ENCODE measurements at regions not wholly inside any gene's neighbourhood (a gene's known extent, or its start where the extent isn't known, plus 50 kb on each side); places are given as distances from the start of the nearest gene placed in this dataset.

GRCh38 chr11:130778026-130778425 is 138.3 kb downstream of the SNX19 start:
- no peak for DNase-seq
- H3K4me1 Mint-ChIP-seq = peaks cover 26% of the 10 kb centered on the region
- TF ChIP-seq CTCF (IDR thresholded peaks at IDR 0.05) = no peak
- H3K9me3 Mint-ChIP-seq = peaks cover 12% of the 10 kb centered on the region
- peaks cover 8% of the 10 kb centered on the region for H3K36me3 Mint-ChIP-seq (ENCODE audit: low read depth)
- no peak overlapping the region for H3K27ac Mint-ChIP-seq
- H3K4me3 Mint-ChIP-seq = no peak overlapping the region
- H3K27me3 Mint-ChIP-seq (ENCODE audit: low read depth, poor library complexity) = no peaks in the 10 kb centered on the region

- Mint-ChIP-seq H3K4me3 (no peak overlapping the region), H3K27me3 (ENCODE audit: low read depth, poor library complexity) (no peaks in the 10 kb centered on the region), H3K27ac (no peak overlapping the region), H3K36me3 (ENCODE audit: low read depth) (peaks cover 8% of the 10 kb centered on the region), H3K9me3 (peaks cover 12% of the 10 kb centered on the region), H3K4me1 (peaks cover 20% of the 10 kb centered on the region)
- TF ChIP-seq CTCF (IDR thresholded peaks at IDR 0.05) = no peak
- DNase-seq = no peak
Observed at GRCh38 chr11:130778705-130779104, 137.6 kb downstream of the SNX19 start.

- no peak for DNase-seq
- H3K36me3 Mint-ChIP-seq (ENCODE audit: low read depth) = peaks cover 8% of the 10 kb centered on the region
- no peaks in the 10 kb centered on the region for H3K27me3 Mint-ChIP-seq (ENCODE audit: low read depth, poor library complexity)
- peaks cover 14% of the 10 kb centered on the region for H3K4me1 Mint-ChIP-seq
- no peak overlapping the region for H3K4me3 Mint-ChIP-seq
- no peak overlapping the region for H3K27ac Mint-ChIP-seq
- H3K9me3 Mint-ChIP-seq = peaks cover 12% of the 10 kb centered on the region
- no peak for TF ChIP-seq CTCF (IDR thresholded peaks at IDR 0.05)
Observed at GRCh38 chr11:130779267-130779666, 137.0 kb downstream of the SNX19 start.

GRCh38 chr11:130779943-130780342 is 136.3 kb downstream of the SNX19 start:
- no peak for TF ChIP-seq CTCF (IDR thresholded peaks at IDR 0.05)

GRCh38 chr11:130780437-130780836 is 135.8 kb downstream of the SNX19 start:
- Mint-ChIP-seq H3K4me1 (peaks cover 19% of the 10 kb centered on the region), H3K27me3 (ENCODE audit: low read depth, poor library complexity) (no peaks in the 10 kb centered on the region), H3K36me3 (ENCODE audit: low read depth) (peaks cover 8% of the 10 kb centered on the region), H3K9me3 (peaks cover 17% of the 10 kb centered on the region), H3K4me3 (no peak overlapping the region), H3K27ac (no peak overlapping the region)
- TF ChIP-seq CTCF (IDR thresholded peaks at IDR 0.05) = no peak
- no peak for DNase-seq

More at GRCh38 chr11:130779943-130780342, 136.3 kb downstream of the SNX19 start:
- no peak overlapping the region for H3K4me3 Mint-ChIP-seq
- H3K36me3 Mint-ChIP-seq (ENCODE audit: low read depth) = peaks cover 8% of the 10 kb centered on the region
- no peaks in the 10 kb centered on the region for H3K27me3 Mint-ChIP-seq (ENCODE audit: low read depth, poor library complexity)
- no peak overlapping the region for H3K27ac Mint-ChIP-seq
- H3K4me1 Mint-ChIP-seq = peaks cover 14% of the 10 kb centered on the region
- peaks cover 12% of the 10 kb centered on the region for H3K9me3 Mint-ChIP-seq
- no peak for DNase-seq

GRCh38 chr11:130781931-130782330 is 134.3 kb downstream of the SNX19 start:
- Mint-ChIP-seq H3K4me1 (peaks cover 31% of the 10 kb centered on the region), H3K27ac (no peak overlapping the region), H3K9me3 (peaks cover 16% of the 10 kb centered on the region), H3K27me3 (ENCODE audit: low read depth, poor library complexity) (peaks cover 2% of the 10 kb centered on the region), H3K36me3 (ENCODE audit: low read depth) (peaks cover 8% of the 10 kb centered on the region), H3K4me3 (no peak overlapping the region)
- no peak for DNase-seq
- TF ChIP-seq CTCF (IDR thresholded peaks at IDR 0.05) = no peak
